Neural cell (in vitro differentiated cells): ENCODE measurements at regions not wholly inside any gene's neighbourhood (a gene's known extent, or its start where the extent isn't known, plus 50 kb on each side); places are given as distances from the start of the nearest gene placed in this dataset.

Experiments used
- H2AFZ ChIP-seq: fragments of 200-600, 300-800 bp; sonication (generic), shearing (Covaris generic); 2 replicates; pipeline ENCODE4 v1.6.0; 2014; ENCODE audit warnings: low read depth, mild to moderate bottlenecking, antibody characterized with exemption, low read length, moderate library complexity
- H3F3A ChIP-seq: fragments of 200-600 bp; shearing (Covaris generic); 2 replicates; pipeline ENCODE4 v1.6.1; 2016; ENCODE audit warnings: mild to moderate bottlenecking, moderate library complexity, mixed read lengths, antibody characterized with exemption, low read length; ENCODE audit not compliant: insufficient read depth, poor library complexity, severe bottlenecking
- H3K27ac ChIP-seq: fragments of 200-600, 300-800 bp; sonication (generic), shearing (Covaris generic); 2 replicates; pipeline ENCODE4 v1.5.1; 2014; ENCODE audit warnings: mild to moderate bottlenecking, low read length, moderate library complexity
- H3K27me3 ChIP-seq: fragments of 300-800, 200-600 bp; sonication (generic), shearing (Covaris generic); 2 replicates; pipeline ENCODE4 v1.6.0; 2014; ENCODE audit warnings: mild to moderate bottlenecking, low read depth, low read length, moderate library complexity; ENCODE audit not compliant: insufficient read depth
- H3K36me3 ChIP-seq: fragments of 300-800, 200-600 bp; sonication (generic), shearing (Covaris generic); 2 replicates; pipeline ENCODE4 v1.5.1; 2014; ENCODE audit warnings: mild to moderate bottlenecking, antibody characterized with exemption, low read length, moderate library complexity; ENCODE audit not compliant: insufficient read depth
- H3K4me2 ChIP-seq: fragments of 300-800, 200-600 bp; sonication (generic), shearing (Covaris generic); 2 replicates; pipeline ENCODE4 v1.6.0; 2014; ENCODE audit warnings: mild to moderate bottlenecking, low read length
- H3K4me3 ChIP-seq: fragments of 300-800, 200-600 bp; sonication (generic), shearing (Covaris generic); 2 replicates; pipeline ENCODE4 v1.5.1; 2014; ENCODE audit warnings: mild to moderate bottlenecking, low read length, moderate library complexity
- H3K79me2 ChIP-seq: fragments of 200-600 bp; shearing (Covaris generic); replicated peaks from 2 replicates; pipeline ENCODE4 v1.6.0; 2014; ENCODE audit warnings: mild to moderate bottlenecking, low read length, moderate library complexity; ENCODE audit not compliant: insufficient read depth
- H3K9ac ChIP-seq: fragments of 300-800, 200-600 bp; sonication (generic), shearing (Covaris generic); 2 replicates; pipeline ENCODE4 v1.6.1; 2016; ENCODE audit warnings: mild to moderate bottlenecking, low read length, mixed read lengths
- H3K9me2 ChIP-seq: fragments of 200-600 bp; shearing (Covaris generic); 2 replicates; pipeline ENCODE4 v1.6.1; 2016; ENCODE audit warnings: mild to moderate bottlenecking, low read length, mixed read lengths; ENCODE audit not compliant: insufficient read depth
- H3K9me3 ChIP-seq: fragments of 200-600, 300-800 bp; sonication (generic), shearing (Covaris generic); 2 replicates; pipeline ENCODE4 v1.6.1; 2016; ENCODE audit warnings: mild to moderate bottlenecking, mixed run types, low read length, moderate library complexity, mixed read lengths
- H4K20me1 ChIP-seq: fragments of 200-600 bp; shearing (Covaris generic); 2 replicates; pipeline ENCODE4 v1.6.1; 2016; ENCODE audit warnings: mild to moderate bottlenecking, mixed run types; ENCODE audit not compliant: insufficient read depth
- EP300 ChIP-seq: fragments of 450-650 bp; conservative IDR thresholded peaks from 2 replicates; pipeline ENCODE4 v1.6.1; 2014; ENCODE audit warnings: antibody characterized with exemption, mild to moderate bottlenecking, moderate library complexity; ENCODE audit not compliant: poor library complexity, severe bottlenecking
- EZH2 ChIP-seq: fragments of 200-600, 300-800 bp; shearing (Covaris generic), sonication (generic); IDR thresholded peaks from 2 replicates; pipeline ENCODE4 v1.6.1; 2014; ENCODE audit warnings: antibody characterized with exemption, low read length, borderline replicate concordance, mild to moderate bottlenecking; ENCODE audit not compliant: insufficient read depth, poor library complexity, severe bottlenecking
- MXI1 ChIP-seq: fragments of 450-650 bp; conservative IDR thresholded peaks from 2 replicates; pipeline ENCODE4 v1.6.1; 2014; ENCODE audit warnings: antibody characterized with exemption, mild to moderate bottlenecking; ENCODE audit not compliant: poor library complexity, severe bottlenecking
- POLR2AphosphoS5 ChIP-seq: IDR thresholded peaks from 2 replicates; pipeline ENCODE4 v1.6.1; 2012
- RAD21 ChIP-seq: fragments of 450-650 bp; conservative IDR thresholded peaks from 2 replicates; pipeline ENCODE4 v1.6.1; 2014; ENCODE audit warnings: antibody characterized with exemption, mild to moderate bottlenecking, moderate library complexity
- SMC3 ChIP-seq: fragments of 450-650 bp; conservative IDR thresholded peaks from 2 replicates; pipeline ENCODE4 v1.6.1; 2014; ENCODE audit warnings: antibody characterized with exemption, mild to moderate bottlenecking, moderate library complexity; ENCODE audit not compliant: poor library complexity
- TAF1 ChIP-seq: IDR thresholded peaks from 2 replicates; pipeline ENCODE4 v1.6.1; 2012; ENCODE audit warnings: low read depth
- TF ChIP-seq, protein P1 (sequence below): fragments of 450-650 bp; IDR thresholded peaks from 2 replicates; pipeline ENCODE4 v1.5.1; 2014; ENCODE audit warnings: antibody characterized with exemption, mild to moderate bottlenecking, moderate library complexity; ENCODE audit not compliant: poor library complexity, severe bottlenecking
- TF ChIP-seq, protein P2 (sequence below): IDR thresholded peaks from 2 replicates; pipeline ENCODE4 v1.6.1; 2012; ENCODE audit warnings: borderline replicate concordance

GRCh38 chr6:126660376-126660775, 320.5 kb downstream of the CENPW start:
- H2AFZ ChIP-seq, result no peak overlapping the region
- H3K36me3 ChIP-seq, result no peaks in the 10 kb centered on the region
- no peaks in the 10 kb centered on the region for H4K20me1 ChIP-seq
- H3K79me2 ChIP-seq, result no peaks in the 10 kb centered on the region
- no peak overlapping the region for H3K4me3 ChIP-seq
- no peak overlapping the region for H3K9ac ChIP-seq
- no peaks in the 10 kb centered on the region for H3K9me2 ChIP-seq
- no peaks in the 10 kb centered on the region for H3K27me3 ChIP-seq
- no peaks in the 10 kb centered on the region for H3F3A ChIP-seq
- no peak overlapping the region for H3K4me2 ChIP-seq
- H3K27ac ChIP-seq, result no peak overlapping the region
- H3K9me3 ChIP-seq, result no peaks in the 10 kb centered on the region
- TF ChIP-seq EZH2 (no peak), TAF1 (no peak), EP300 (no peak), RAD21 (no peak), MXI1 (no peak), SMC3 (no peak), POLR2AphosphoS5 (no peak)
- TF ChIP-seq, protein P1, sequence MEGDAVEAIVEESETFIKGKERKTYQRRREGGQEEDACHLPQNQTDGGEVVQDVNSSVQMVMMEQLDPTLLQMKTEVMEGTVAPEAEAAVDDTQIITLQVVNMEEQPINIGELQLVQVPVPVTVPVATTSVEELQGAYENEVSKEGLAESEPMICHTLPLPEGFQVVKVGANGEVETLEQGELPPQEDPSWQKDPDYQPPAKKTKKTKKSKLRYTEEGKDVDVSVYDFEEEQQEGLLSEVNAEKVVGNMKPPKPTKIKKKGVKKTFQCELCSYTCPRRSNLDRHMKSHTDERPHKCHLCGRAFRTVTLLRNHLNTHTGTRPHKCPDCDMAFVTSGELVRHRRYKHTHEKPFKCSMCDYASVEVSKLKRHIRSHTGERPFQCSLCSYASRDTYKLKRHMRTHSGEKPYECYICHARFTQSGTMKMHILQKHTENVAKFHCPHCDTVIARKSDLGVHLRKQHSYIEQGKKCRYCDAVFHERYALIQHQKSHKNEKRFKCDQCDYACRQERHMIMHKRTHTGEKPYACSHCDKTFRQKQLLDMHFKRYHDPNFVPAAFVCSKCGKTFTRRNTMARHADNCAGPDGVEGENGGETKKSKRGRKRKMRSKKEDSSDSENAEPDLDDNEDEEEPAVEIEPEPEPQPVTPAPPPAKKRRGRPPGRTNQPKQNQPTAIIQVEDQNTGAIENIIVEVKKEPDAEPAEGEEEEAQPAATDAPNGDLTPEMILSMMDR, result no peak
- TF ChIP-seq, protein P2, sequence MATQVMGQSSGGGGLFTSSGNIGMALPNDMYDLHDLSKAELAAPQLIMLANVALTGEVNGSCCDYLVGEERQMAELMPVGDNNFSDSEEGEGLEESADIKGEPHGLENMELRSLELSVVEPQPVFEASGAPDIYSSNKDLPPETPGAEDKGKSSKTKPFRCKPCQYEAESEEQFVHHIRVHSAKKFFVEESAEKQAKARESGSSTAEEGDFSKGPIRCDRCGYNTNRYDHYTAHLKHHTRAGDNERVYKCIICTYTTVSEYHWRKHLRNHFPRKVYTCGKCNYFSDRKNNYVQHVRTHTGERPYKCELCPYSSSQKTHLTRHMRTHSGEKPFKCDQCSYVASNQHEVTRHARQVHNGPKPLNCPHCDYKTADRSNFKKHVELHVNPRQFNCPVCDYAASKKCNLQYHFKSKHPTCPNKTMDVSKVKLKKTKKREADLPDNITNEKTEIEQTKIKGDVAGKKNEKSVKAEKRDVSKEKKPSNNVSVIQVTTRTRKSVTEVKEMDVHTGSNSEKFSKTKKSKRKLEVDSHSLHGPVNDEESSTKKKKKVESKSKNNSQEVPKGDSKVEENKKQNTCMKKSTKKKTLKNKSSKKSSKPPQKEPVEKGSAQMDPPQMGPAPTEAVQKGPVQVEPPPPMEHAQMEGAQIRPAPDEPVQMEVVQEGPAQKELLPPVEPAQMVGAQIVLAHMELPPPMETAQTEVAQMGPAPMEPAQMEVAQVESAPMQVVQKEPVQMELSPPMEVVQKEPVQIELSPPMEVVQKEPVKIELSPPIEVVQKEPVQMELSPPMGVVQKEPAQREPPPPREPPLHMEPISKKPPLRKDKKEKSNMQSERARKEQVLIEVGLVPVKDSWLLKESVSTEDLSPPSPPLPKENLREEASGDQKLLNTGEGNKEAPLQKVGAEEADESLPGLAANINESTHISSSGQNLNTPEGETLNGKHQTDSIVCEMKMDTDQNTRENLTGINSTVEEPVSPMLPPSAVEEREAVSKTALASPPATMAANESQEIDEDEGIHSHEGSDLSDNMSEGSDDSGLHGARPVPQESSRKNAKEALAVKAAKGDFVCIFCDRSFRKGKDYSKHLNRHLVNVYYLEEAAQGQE, result no peak

- Histone ChIP-seq H3F3A (no peaks in the 10 kb centered on the region), H3K27ac (no peak overlapping the region), H2AFZ (no peak overlapping the region), H3K9ac (no peak overlapping the region), H3K36me3 (no peaks in the 10 kb centered on the region), H3K4me2 (no peak overlapping the region), H3K27me3 (no peaks in the 10 kb centered on the region), H4K20me1 (no peaks in the 10 kb centered on the region), H3K4me3 (no peak overlapping the region), H3K9me2 (no peaks in the 10 kb centered on the region), H3K79me2 (no peaks in the 10 kb centered on the region), H3K9me3 (no peaks in the 10 kb centered on the region)
- no peak for TF ChIP-seq TAF1
- no peak for TF ChIP-seq RAD21
- TF ChIP-seq, protein P1, result no peak
- no peak for TF ChIP-seq EP300
- TF ChIP-seq EZH2, result no peak
- no peak for TF ChIP-seq POLR2AphosphoS5
- no peak for TF ChIP-seq MXI1
- TF ChIP-seq SMC3, result no peak
- TF ChIP-seq, protein P2, result no peak
These were observed 321.7 kb downstream of the CENPW start for GRCh38 chr6:126661646-126662045.
